IPS-18a (cell line): ENCODE measurements at regions not wholly inside any gene's neighbourhood (a gene's known extent, or its start where the extent isn't known, plus 50 kb on each side); places are given as distances from the start of the nearest gene placed in this dataset.

ENCODE experiments used
- H3K27ac ChIP-seq: one replicate; pipeline ENCODE4 v1.5.1; 2013; ENCODE audit warnings: low read length
- H3K27me3 ChIP-seq: one replicate; pipeline ENCODE4 v1.6.1; 2013; ENCODE audit warnings: mild to moderate bottlenecking, low read length; ENCODE audit not compliant: control insufficient read depth, insufficient read depth
- H3K36me3 ChIP-seq: one replicate; pipeline ENCODE4 v1.6.1; 2013; ENCODE audit warnings: low read depth, low read length; ENCODE audit not compliant: control insufficient read depth
- H3K4me1 ChIP-seq: one replicate; pipeline ENCODE4 v1.6.1; 2013; ENCODE audit warnings: low read depth, low read length; ENCODE audit not compliant: control insufficient read depth
- H3K4me3 ChIP-seq: one replicate; pipeline ENCODE4 v1.5.1; 2013; ENCODE audit warnings: low read length
- H3K9ac ChIP-seq: one replicate; pipeline ENCODE4 v1.6.1; 2013; ENCODE audit warnings: mild to moderate bottlenecking, low read length, moderate library complexity
- H3K9me3 ChIP-seq: one replicate; pipeline ENCODE4 v1.6.1; 2013; ENCODE audit warnings: low read depth, low read length; ENCODE audit not compliant: control insufficient read depth

- no peak overlapping the region for H3K27ac ChIP-seq
- no peaks in the 10 kb centered on the region for H3K4me1 ChIP-seq
- H3K9ac ChIP-seq, result no peak overlapping the region
- H3K9me3 ChIP-seq, result no peaks in the 10 kb centered on the region
- H3K36me3 ChIP-seq, result no peaks in the 10 kb centered on the region
- H3K4me3 ChIP-seq, result no peak overlapping the region
- no peaks in the 10 kb centered on the region for H3K27me3 ChIP-seq
Measured at GRCh38 chr22:49307481-49307830, 520.2 kb downstream of the BRD1 start.

GRCh38 chr22:49306632-49307480 is 520.8 kb downstream of the BRD1 start:
- Histone ChIP-seq H3K27me3 (no peaks in the 10 kb centered on the region), H3K4me3 (no peak overlapping the region), H3K9ac (no peak overlapping the region), H3K9me3 (no peaks in the 10 kb centered on the region), H3K27ac (no peak overlapping the region), H3K4me1 (no peaks in the 10 kb centered on the region), H3K36me3 (no peaks in the 10 kb centered on the region)

GRCh38 chr22:49305966-49306631 is 521.6 kb downstream of the BRD1 start:
- no peaks in the 10 kb centered on the region for H3K36me3 ChIP-seq
- no peak overlapping the region for H3K27ac ChIP-seq
- H3K4me1 ChIP-seq, result no peaks in the 10 kb centered on the region
- H3K27me3 ChIP-seq, result no peaks in the 10 kb centered on the region
- H3K4me3 ChIP-seq, result no peak overlapping the region
- no peaks in the 10 kb centered on the region for H3K9me3 ChIP-seq
- H3K9ac ChIP-seq, result no peak overlapping the region

GRCh38 chr22:49305214-49305965 is 522.3 kb downstream of the BRD1 start:
- Histone ChIP-seq H3K9ac (no peak overlapping the region), H3K36me3 (no peaks in the 10 kb centered on the region), H3K27ac (no peak overlapping the region), H3K4me1 (no peaks in the 10 kb centered on the region), H3K9me3 (no peaks in the 10 kb centered on the region), H3K27me3 (no peaks in the 10 kb centered on the region), H3K4me3 (no peak overlapping the region)

GRCh38 chr22:49303781-49304461 is 523.8 kb downstream of the BRD1 start:
- H3K9ac ChIP-seq, result no peak overlapping the region
- no peaks in the 10 kb centered on the region for H3K4me1 ChIP-seq
- no peaks in the 10 kb centered on the region for H3K36me3 ChIP-seq
- H3K9me3 ChIP-seq, result no peaks in the 10 kb centered on the region
- no peak overlapping the region for H3K27ac ChIP-seq
- no peak overlapping the region for H3K4me3 ChIP-seq
- no peaks in the 10 kb centered on the region for H3K27me3 ChIP-seq

- no peaks in the 10 kb centered on the region for H3K4me1 ChIP-seq
- H3K9me3 ChIP-seq, result no peaks in the 10 kb centered on the region
- H3K27ac ChIP-seq, result no peak overlapping the region
- H3K27me3 ChIP-seq, result no peaks in the 10 kb centered on the region
- H3K4me3 ChIP-seq, result no peak overlapping the region
- H3K36me3 ChIP-seq, result no peaks in the 10 kb centered on the region
- no peak overlapping the region for H3K9ac ChIP-seq
Measured at GRCh38 chr22:49303061-49303735, 524.5 kb downstream of the BRD1 start.

- H3K9ac ChIP-seq, result no peak overlapping the region
- H3K27me3 ChIP-seq, result no peaks in the 10 kb centered on the region
- H3K36me3 ChIP-seq, result no peaks in the 10 kb centered on the region
- H3K4me3 ChIP-seq, result no peak overlapping the region
- no peaks in the 10 kb centered on the region for H3K9me3 ChIP-seq
- no peak overlapping the region for H3K27ac ChIP-seq
- H3K4me1 ChIP-seq, result no peaks in the 10 kb centered on the region
Measured at GRCh38 chr22:49302530-49302929, 525.1 kb downstream of the BRD1 start.

- Histone ChIP-seq H3K27me3 (no peaks in the 10 kb centered on the region), H3K4me3 (no peak overlapping the region), H3K4me1 (no peaks in the 10 kb centered on the region), H3K27ac (no peak overlapping the region), H3K36me3 (no peaks in the 10 kb centered on the region), H3K9me3 (no peaks in the 10 kb centered on the region), H3K9ac (no peak overlapping the region)
Measured at GRCh38 chr22:49302150-49302460, 525.6 kb downstream of the BRD1 start.

- Histone ChIP-seq H3K4me1 (no peaks in the 10 kb centered on the region), H3K36me3 (no peaks in the 10 kb centered on the region), H3K27me3 (no peaks in the 10 kb centered on the region), H3K9ac (no peak overlapping the region), H3K27ac (no peak overlapping the region), H3K9me3 (no peaks in the 10 kb centered on the region), H3K4me3 (no peak overlapping the region)
Measured at GRCh38 chr22:49301398-49302149, 526.1 kb downstream of the BRD1 start.

GRCh38 chr22:49300951-49301397 is 526.7 kb downstream of the BRD1 start:
- Histone ChIP-seq H3K36me3 (no peaks in the 10 kb centered on the region), H3K9ac (no peak overlapping the region), H3K9me3 (no peaks in the 10 kb centered on the region), H3K4me3 (no peak overlapping the region), H3K27me3 (no peaks in the 10 kb centered on the region), H3K4me1 (no peaks in the 10 kb centered on the region), H3K27ac (no peak overlapping the region)
